ENCODE measurements at regions not wholly inside any gene's neighbourhood (a gene's known extent, or its start where the extent isn't known, plus 50 kb on each side); places are given as distances from the start of the nearest gene placed in this dataset.

- Mint-ChIP-seq H3K9me3 (no peaks in the 10 kb centered on the region), H3K27ac (peak overlapping the region; percentile 30), H3K4me1 (peaks cover 58% of the 10 kb centered on the region), H3K27me3 (ENCODE audit: low read depth) (peaks cover 7% of the 10 kb centered on the region; the same call in 1 of the 2 replicates), H3K36me3 (no peaks in the 10 kb centered on the region), H3K4me3 (peak overlapping the region; percentile 56)
- ATAC-seq (peak; percentile 73), DNase-seq (ENCODE audit: low spot score) (peak; percentile 70)
- ChIA-PET POLR2A (no interaction called here), CTCF (interaction anchor here (1.0 to 3.2 kb wide), 7 partner anchors 7 to 301 kb away, joined by 3 to 19 read pairs (median 12); no protein-coding TSS in a partner anchor)
- TF ChIP-seq SP1 (CRISPR knock-in tag; conservative IDR thresholded peaks at IDR 0.05) (peak; percentile 35; the same call in 1 of the 2 replicates), TP53 (CRISPR knock-in tag; IDR thresholded peaks at IDR 0.05) (no peak), ETV6 (CRISPR knock-in tag; IDR thresholded peaks at IDR 0.05) (peak; percentile 99), ZBTB21 (CRISPR knock-in tag; IDR thresholded peaks at IDR 0.05; ENCODE audit: borderline replicate concordance) (0 out of 2 replicates have a peak, but pooled peaks have one; percentile 29)
- TF ChIP-seq, protein P1, sequence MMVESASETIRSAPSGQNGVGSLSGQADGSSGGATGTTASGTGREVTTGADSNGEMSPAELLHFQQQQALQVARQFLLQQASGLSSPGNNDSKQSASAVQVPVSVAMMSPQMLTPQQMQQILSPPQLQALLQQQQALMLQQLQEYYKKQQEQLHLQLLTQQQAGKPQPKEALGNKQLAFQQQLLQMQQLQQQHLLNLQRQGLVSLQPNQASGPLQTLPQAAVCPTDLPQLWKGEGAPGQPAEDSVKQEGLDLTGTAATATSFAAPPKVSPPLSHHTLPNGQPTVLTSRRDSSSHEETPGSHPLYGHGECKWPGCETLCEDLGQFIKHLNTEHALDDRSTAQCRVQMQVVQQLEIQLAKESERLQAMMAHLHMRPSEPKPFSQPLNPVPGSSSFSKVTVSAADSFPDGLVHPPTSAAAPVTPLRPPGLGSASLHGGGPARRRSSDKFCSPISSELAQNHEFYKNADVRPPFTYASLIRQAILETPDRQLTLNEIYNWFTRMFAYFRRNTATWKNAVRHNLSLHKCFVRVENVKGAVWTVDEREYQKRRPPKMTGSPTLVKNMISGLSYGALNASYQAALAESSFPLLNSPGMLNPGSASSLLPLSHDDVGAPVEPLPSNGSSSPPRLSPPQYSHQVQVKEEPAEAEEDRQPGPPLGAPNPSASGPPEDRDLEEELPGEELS (CRISPR knock-in tag; IDR thresholded peaks at IDR 0.05): no peak
Observed at GRCh38 chr1:94327001-94327690, 89.8 kb upstream of the ARHGAP29 start.

DNA sequence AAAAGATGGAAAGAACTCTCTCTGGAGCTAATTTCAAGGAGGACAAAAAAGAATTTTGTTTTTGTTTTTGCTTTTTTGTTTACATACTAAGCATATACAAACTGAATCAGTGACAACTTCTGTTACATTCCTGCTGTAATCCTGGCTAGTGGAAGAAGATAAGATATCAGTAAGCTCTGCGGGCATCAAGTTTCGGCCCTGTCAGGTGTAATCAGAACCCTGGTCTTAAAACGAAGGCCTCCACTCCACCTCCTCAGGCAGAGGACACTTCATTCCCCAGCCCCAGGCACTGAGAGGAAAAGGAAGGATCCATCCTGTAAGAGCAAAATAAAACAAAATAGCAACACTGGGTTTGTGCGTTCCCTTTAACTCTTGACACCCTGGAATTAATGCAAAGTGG is 88.9 kb upstream of the ARHGAP29 start:
- H3K4me1 Mint-ChIP-seq: peaks cover 64% of the 10 kb centered on the region
- ATAC-seq (peak; percentile 50), DNase-seq (ENCODE audit: low spot score) (no peak)
- peaks cover 7% of the 10 kb centered on the region; the same call in 1 of the 2 replicates for H3K27me3 Mint-ChIP-seq (ENCODE audit: low read depth)
- no peaks in the 10 kb centered on the region for H3K9me3 Mint-ChIP-seq
- POLR2A ChIA-PET: no interaction called here
- H3K4me3 Mint-ChIP-seq: peak overlapping the region; percentile 56
- peak overlapping the region; percentile 78 for H3K27ac Mint-ChIP-seq
- TF ChIP-seq TEAD1 (CRISPR knock-in tag; IDR thresholded peaks at IDR 0.05) (no peak), ATF3 (CRISPR knock-in tag; conservative IDR thresholded peaks at IDR 0.05) (no peak), ZNF396 (CRISPR knock-in tag; IDR thresholded peaks at IDR 0.05; ENCODE audit: borderline replicate concordance) (no peak), CBFB (CRISPR knock-in tag; IDR thresholded peaks at IDR 0.05; ENCODE audit: low read depth) (no peak)
- TF ChIP-seq, protein P2, sequence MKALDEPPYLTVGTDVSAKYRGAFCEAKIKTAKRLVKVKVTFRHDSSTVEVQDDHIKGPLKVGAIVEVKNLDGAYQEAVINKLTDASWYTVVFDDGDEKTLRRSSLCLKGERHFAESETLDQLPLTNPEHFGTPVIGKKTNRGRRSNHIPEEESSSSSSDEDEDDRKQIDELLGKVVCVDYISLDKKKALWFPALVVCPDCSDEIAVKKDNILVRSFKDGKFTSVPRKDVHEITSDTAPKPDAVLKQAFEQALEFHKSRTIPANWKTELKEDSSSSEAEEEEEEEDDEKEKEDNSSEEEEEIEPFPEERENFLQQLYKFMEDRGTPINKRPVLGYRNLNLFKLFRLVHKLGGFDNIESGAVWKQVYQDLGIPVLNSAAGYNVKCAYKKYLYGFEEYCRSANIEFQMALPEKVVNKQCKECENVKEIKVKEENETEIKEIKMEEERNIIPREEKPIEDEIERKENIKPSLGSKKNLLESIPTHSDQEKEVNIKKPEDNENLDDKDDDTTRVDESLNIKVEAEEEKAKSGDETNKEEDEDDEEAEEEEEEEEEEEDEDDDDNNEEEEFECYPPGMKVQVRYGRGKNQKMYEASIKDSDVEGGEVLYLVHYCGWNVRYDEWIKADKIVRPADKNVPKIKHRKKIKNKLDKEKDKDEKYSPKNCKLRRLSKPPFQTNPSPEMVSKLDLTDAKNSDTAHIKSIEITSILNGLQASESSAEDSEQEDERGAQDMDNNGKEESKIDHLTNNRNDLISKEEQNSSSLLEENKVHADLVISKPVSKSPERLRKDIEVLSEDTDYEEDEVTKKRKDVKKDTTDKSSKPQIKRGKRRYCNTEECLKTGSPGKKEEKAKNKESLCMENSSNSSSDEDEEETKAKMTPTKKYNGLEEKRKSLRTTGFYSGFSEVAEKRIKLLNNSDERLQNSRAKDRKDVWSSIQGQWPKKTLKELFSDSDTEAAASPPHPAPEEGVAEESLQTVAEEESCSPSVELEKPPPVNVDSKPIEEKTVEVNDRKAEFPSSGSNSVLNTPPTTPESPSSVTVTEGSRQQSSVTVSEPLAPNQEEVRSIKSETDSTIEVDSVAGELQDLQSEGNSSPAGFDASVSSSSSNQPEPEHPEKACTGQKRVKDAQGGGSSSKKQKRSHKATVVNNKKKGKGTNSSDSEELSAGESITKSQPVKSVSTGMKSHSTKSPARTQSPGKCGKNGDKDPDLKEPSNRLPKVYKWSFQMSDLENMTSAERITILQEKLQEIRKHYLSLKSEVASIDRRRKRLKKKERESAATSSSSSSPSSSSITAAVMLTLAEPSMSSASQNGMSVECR (CRISPR knock-in tag; IDR thresholded peaks at IDR 0.05; ENCODE audit: borderline replicate concordance): no peak
- H3K36me3 Mint-ChIP-seq: no peaks in the 10 kb centered on the region
- CTCF ChIA-PET: interaction anchor here (1.0 to 3.2 kb wide), 6 partner anchors 8 to 301 kb away, joined by 3 to 19 read pairs (median 12); no protein-coding TSS in a partner anchor

GRCh38 chr1:94325377-94326302 is 88.3 kb upstream of the ARHGAP29 start:
- H3K27ac Mint-ChIP-seq: no peak overlapping the region

More at GRCh38 chr1:94325377-94326302, 88.3 kb upstream of the ARHGAP29 start:
- ATAC-seq: no peak
- Mint-ChIP-seq H3K27me3 (ENCODE audit: low read depth) (peaks cover 7% of the 10 kb centered on the region; the same call in 1 of the 2 replicates), H3K4me1 (peaks cover 64% of the 10 kb centered on the region), H3K4me3 (no peak overlapping the region), H3K9me3 (no peaks in the 10 kb centered on the region), H3K36me3 (no peaks in the 10 kb centered on the region)
- CTCF ChIA-PET: interaction anchor here (1.0 to 3.2 kb wide), 6 partner anchors 8 to 300 kb away, joined by 3 to 19 read pairs (median 8); no protein-coding TSS in a partner anchor
- POLR2A ChIA-PET: no interaction called here
- DNase-seq (ENCODE audit: low spot score): no peak
- TF ChIP-seq MXD4 (CRISPR knock-in tag; IDR thresholded peaks at IDR 0.05; ENCODE audit: borderline replicate concordance) (no peak), FOXJ3 (CRISPR knock-in tag; IDR thresholded peaks at IDR 0.05; ENCODE audit: borderline replicate concordance) (no peak), ESRRA (CRISPR knock-in tag; IDR thresholded peaks at IDR 0.05; ENCODE audit: borderline replicate concordance) (no peak), ZNF512 (CRISPR knock-in tag; IDR thresholded peaks at IDR 0.05; ENCODE audit: borderline replicate concordance) (0 out of 2 replicates have a peak, but pooled peaks have one; percentile 1), ATF1 (CRISPR knock-in tag; IDR thresholded peaks at IDR 0.05) (no peak), TP53 (CRISPR knock-in tag; IDR thresholded peaks at IDR 0.05) (no peak)
